ENCODE measurements at regions not wholly inside any gene's neighbourhood (a gene's known extent, or its start where the extent isn't known, plus 50 kb on each side); places are given as distances from the start of the nearest gene placed in this dataset.
"Not testable (repeated sequence)": the region's sequence is repeated elsewhere in the genome, so short reads cannot be mapped to it uniquely, and the experiment has no call there.

- FAIRE-seq, result no peak
- TF ChIP-seq TAF1 (IDR thresholded peaks at IDR 0.05; ENCODE audit: borderline replicate concordance, low read depth, low read length), result no peak
- no peak for TF ChIP-seq POLR2A (IDR thresholded peaks at IDR 0.05; ENCODE audit: low read depth, low read length)
- TF ChIP-seq POLR2AphosphoS5 (IDR thresholded peaks at IDR 0.05; ENCODE audit: low read depth, low read length), result no peak
- no peak for DNase-seq (ENCODE audit: insufficient read length)
These were observed 178.5 kb upstream of the MSX2 start for GRCh38 chr5:174545926-174546325.

GRCh38 chr5:174547814-174548213, 176.6 kb upstream of the MSX2 start:
- no peak for DNase-seq (ENCODE audit: insufficient read length)
- TF ChIP-seq POLR2AphosphoS5 (IDR thresholded peaks at IDR 0.05; ENCODE audit: low read depth, low read length), result no peak
- TF ChIP-seq TAF1 (IDR thresholded peaks at IDR 0.05; ENCODE audit: borderline replicate concordance, low read depth, low read length), result no peak
- no peak for TF ChIP-seq POLR2A (IDR thresholded peaks at IDR 0.05; ENCODE audit: low read depth, low read length)
- no peak for FAIRE-seq

DNA sequence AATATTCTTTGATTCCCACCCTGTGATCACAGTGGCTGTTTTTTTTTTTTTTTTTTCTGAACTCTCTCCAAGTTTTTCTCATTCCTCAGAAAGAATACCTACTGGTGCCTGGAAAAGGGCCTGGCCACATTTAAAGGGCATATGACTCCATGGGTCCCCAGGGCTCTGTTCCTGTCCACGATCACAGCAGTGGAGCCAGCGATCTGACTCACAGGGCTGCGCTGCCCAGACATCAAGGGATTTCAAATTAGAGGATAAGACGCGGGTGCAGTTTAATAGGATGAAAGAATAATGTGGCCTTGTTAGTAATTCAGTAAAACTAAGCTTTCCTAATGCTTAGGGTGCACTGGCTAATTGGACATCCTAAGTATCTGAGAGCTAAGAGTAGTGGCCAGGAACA, 175.1 kb upstream of the MSX2 start:
- FAIRE-seq (no peak), DNase-seq (ENCODE audit: insufficient read length) (no peak)
- TF ChIP-seq POLR2AphosphoS5 (IDR thresholded peaks at IDR 0.05; ENCODE audit: low read depth, low read length) (no peak), POLR2A (IDR thresholded peaks at IDR 0.05; ENCODE audit: low read depth, low read length) (no peak), TAF1 (IDR thresholded peaks at IDR 0.05; ENCODE audit: borderline replicate concordance, low read depth, low read length) (no peak)

- DNase-seq (ENCODE audit: insufficient read length) (no peak), FAIRE-seq (no peak)
- TF ChIP-seq POLR2A (IDR thresholded peaks at IDR 0.05; ENCODE audit: low read depth, low read length) (no peak), POLR2AphosphoS5 (IDR thresholded peaks at IDR 0.05; ENCODE audit: low read depth, low read length) (no peak), TAF1 (IDR thresholded peaks at IDR 0.05; ENCODE audit: borderline replicate concordance, low read depth, low read length) (no peak)
These were observed 174.4 kb upstream of the MSX2 start for GRCh38 chr5:174550026-174550425.

DNA sequence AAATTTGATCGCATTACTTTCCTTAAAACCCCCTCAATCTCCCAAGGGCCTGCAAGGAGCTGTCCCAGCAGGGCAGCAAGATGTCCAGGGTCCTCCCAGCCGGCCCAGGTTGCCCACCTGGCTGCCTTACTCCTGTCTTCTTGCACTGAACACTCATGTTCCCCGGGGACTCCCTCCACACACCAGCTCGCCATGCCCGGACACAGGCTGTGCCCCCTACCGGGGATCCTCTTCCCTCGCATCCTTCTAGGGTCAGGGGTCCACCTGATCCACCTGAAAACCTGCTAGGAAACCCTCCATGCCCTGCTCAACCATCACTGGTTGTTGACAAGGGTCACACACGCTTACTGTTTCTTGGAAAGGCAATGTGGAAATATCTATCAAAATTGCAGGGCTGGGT, 172.0 kb upstream of the MSX2 start:
- DNase-seq (ENCODE audit: insufficient read length) (no peak), FAIRE-seq (no peak)
- TF ChIP-seq POLR2AphosphoS5 (IDR thresholded peaks at IDR 0.05; ENCODE audit: low read depth, low read length), result no peak
- TF ChIP-seq POLR2A (IDR thresholded peaks at IDR 0.05; ENCODE audit: low read depth, low read length), result no peak
- no peak for TF ChIP-seq TAF1 (IDR thresholded peaks at IDR 0.05; ENCODE audit: borderline replicate concordance, low read depth, low read length)

GRCh38 chr5:174553556-174553955, 170.8 kb upstream of the MSX2 start:
- FAIRE-seq, result no peak
- no peak for TF ChIP-seq POLR2AphosphoS5 (IDR thresholded peaks at IDR 0.05; ENCODE audit: low read depth, low read length)
- no peak for TF ChIP-seq TAF1 (IDR thresholded peaks at IDR 0.05; ENCODE audit: borderline replicate concordance, low read depth, low read length)
- no peak for TF ChIP-seq POLR2A (IDR thresholded peaks at IDR 0.05; ENCODE audit: low read depth, low read length)

GRCh38 chr5:174555726-174556125, 168.7 kb upstream of the MSX2 start:
- TF ChIP-seq POLR2A (IDR thresholded peaks at IDR 0.05; ENCODE audit: low read depth, low read length) (no peak), TAF1 (IDR thresholded peaks at IDR 0.05; ENCODE audit: borderline replicate concordance, low read depth, low read length) (no peak), POLR2AphosphoS5 (IDR thresholded peaks at IDR 0.05; ENCODE audit: low read depth, low read length) (no peak)
- DNase-seq (ENCODE audit: insufficient read length) (no peak), FAIRE-seq (no peak)

More at GRCh38 chr5:174553556-174553955, 170.8 kb upstream of the MSX2 start:
- DNase-seq (ENCODE audit: insufficient read length), result no peak

DNA sequence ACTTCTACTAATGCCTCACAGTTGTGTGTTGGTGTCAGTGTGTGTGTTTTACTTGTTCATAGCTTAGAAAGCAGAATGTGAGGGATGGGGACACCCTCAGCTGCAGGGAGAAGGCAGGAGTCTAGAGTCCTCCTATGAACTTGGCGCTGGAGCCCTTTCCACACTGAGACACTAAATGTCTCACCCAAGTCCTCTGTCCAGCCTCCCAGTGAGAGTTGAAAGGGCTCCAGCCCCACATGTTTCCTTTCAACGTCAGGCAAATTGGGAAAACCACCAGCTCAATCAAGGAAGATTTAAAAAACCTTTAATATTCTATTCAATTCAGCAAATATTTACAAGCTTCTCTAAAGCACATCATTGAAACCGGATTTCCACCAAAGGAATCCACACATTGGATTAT, 167.6 kb upstream of the MSX2 start:
- DNase-seq (ENCODE audit: insufficient read length) (no peak), FAIRE-seq (no peak)
- TF ChIP-seq POLR2A (IDR thresholded peaks at IDR 0.05; ENCODE audit: low read depth, low read length), result no peak
- no peak for TF ChIP-seq POLR2AphosphoS5 (IDR thresholded peaks at IDR 0.05; ENCODE audit: low read depth, low read length)
- TF ChIP-seq TAF1 (IDR thresholded peaks at IDR 0.05; ENCODE audit: borderline replicate concordance, low read depth, low read length), result no peak

DNA sequence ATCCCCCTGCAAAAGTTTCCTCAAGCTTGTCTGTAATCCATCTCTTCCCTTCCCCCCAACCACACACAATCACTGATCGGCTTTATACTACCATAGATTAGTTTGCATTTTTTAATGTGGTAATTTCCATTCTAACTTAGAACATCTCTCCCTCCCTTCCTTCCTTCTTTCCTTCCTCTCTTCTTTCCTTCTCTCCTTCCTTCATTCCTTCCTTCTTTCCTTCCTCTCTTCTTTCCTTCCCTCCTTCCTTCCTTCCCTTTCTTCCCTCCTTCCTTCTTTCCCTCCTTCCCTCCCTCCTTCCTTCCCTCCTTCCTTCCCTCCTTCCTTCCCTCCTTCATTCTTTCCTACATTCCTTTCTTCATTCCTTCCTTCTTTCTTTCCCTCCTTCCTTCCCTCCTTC, 166.2 kb upstream of the MSX2 start:
- DNase-seq (ENCODE audit: insufficient read length) (no peak), FAIRE-seq (no peak)
- TF ChIP-seq TAF1 (IDR thresholded peaks at IDR 0.05; ENCODE audit: borderline replicate concordance, low read depth, low read length) (no peak), POLR2A (IDR thresholded peaks at IDR 0.05; ENCODE audit: low read depth, low read length) (no peak), POLR2AphosphoS5 (IDR thresholded peaks at IDR 0.05; ENCODE audit: low read depth, low read length) (no peak)

DNA sequence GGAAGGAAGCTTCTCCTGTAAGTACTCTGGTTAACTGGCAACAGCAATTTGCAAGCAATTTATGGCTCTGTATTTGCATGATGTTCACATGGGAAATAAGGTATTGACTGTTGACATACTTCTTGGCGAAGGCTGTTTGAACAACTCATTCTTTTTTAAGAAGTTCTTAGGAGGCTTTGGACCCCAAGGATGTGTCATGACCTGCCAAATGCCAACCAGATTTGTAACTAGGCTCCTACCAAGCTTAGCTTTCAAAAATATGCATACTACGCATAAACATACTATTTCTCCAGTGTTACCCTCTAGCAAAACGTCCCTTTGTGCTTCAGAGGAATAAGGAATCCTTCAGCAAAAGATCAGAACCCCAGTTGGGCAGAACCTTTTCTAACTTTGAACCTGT, 165.2 kb upstream of the MSX2 start:
- FAIRE-seq (no peak), DNase-seq (ENCODE audit: insufficient read length) (no peak)
- TF ChIP-seq POLR2AphosphoS5 (IDR thresholded peaks at IDR 0.05; ENCODE audit: low read depth, low read length), result no peak
- no peak for TF ChIP-seq POLR2A (IDR thresholded peaks at IDR 0.05; ENCODE audit: low read depth, low read length)
- no peak for TF ChIP-seq TAF1 (IDR thresholded peaks at IDR 0.05; ENCODE audit: borderline replicate concordance, low read depth, low read length)

DNA sequence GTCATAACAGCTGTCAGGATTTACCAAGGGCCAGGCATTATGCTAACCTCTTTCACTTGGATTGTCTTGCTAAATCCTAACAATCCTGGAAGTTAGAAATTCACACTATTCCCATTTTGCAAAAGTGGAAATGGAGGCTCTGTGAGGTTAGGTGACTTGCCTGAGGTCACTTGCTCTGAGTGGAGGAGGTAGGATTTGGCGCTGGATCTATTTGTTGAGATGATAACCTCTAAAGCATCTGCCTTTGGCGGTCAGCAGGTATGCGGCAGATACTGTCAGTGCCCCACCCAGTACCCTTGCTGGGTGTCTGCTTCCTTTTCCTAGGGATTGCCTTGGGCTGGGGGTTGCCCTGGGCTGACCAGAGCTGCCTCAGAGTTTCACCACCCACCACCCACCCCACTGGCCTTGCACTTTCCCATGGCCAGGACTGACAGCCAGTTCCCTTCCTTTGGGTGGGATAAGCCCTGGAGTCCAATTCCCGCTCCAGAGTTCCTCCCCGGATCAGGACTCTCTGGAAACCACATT, 164.8 kb upstream of the MSX2 start:
- DNase-seq (ENCODE audit: insufficient read length) (no peak), FAIRE-seq (no peak)

DNA sequence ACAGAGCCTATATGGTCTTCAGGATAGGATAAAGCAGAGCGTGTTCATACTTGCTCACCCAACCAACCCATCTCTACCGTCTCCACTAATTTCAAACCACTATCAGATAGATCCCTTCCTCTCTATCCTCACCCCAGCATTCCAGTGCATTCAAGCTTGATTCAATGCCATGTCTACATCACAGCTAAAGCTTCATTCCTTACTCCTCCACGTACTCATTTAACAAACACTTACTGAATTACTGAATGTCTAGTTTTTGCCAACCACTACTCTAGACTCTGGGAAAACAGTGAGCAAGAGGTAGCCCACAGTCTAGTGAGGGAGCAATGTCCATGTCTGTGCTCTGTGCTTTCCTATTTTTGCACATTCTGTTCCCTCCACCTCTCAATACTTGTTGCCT, 163.5 kb upstream of the MSX2 start:
- FAIRE-seq, result no peak
- no peak for TF ChIP-seq TAF1 (IDR thresholded peaks at IDR 0.05; ENCODE audit: borderline replicate concordance, low read depth, low read length)
- TF ChIP-seq POLR2AphosphoS5 (IDR thresholded peaks at IDR 0.05; ENCODE audit: low read depth, low read length), result no peak
- TF ChIP-seq POLR2A (IDR thresholded peaks at IDR 0.05; ENCODE audit: low read depth, low read length), result no peak

More for the DNA sequence above, 164.8 kb upstream of the MSX2 start:
- TF ChIP-seq POLR2A (IDR thresholded peaks at IDR 0.05; ENCODE audit: low read depth, low read length), result no peak
- no peak for TF ChIP-seq POLR2AphosphoS5 (IDR thresholded peaks at IDR 0.05; ENCODE audit: low read depth, low read length)
- TF ChIP-seq TAF1 (IDR thresholded peaks at IDR 0.05; ENCODE audit: borderline replicate concordance, low read depth, low read length), result no peak

GRCh38 chr5:174563040-174563439, 161.3 kb upstream of the MSX2 start:
- not testable (repeated sequence) for DNase-seq (ENCODE audit: insufficient read length); FAIRE-seq

More for the DNA sequence above, 163.5 kb upstream of the MSX2 start:
- no peak for DNase-seq (ENCODE audit: insufficient read length)

All from GM12892 (cell line).